ENCODE measurements at regions not wholly inside any gene's neighbourhood (a gene's known extent, or its start where the extent isn't known, plus 50 kb on each side); places are given as distances from the start of the nearest gene placed in this dataset.

DNA sequence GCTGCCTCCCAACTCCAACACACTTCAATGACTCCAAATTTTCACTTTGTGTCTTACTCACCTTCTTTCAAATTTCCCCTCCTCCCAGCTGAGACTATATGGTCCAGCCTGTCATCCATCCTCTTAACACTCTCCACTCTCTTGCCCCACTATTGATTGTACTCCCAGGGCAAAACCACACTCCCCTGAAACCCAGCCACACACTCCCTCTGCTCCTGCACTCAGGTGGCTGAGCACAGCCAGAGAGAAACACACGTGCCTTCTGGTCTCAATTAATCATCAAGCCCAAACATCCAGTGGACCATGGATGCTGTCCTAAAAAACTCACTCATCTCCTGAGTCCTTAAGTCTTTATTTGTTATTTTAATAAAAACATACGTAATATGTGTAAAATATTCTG is 1026.4 kb downstream of the KCNJ18 start:
- TF ChIP-seq TP53 (CRISPR knock-in tag; IDR thresholded peaks at IDR 0.05) (no peak), CHD2 (IDR thresholded peaks at IDR 0.05; ENCODE audit: low read length, partially characterized antibody) (no peak), RNF2 (IDR thresholded peaks at IDR 0.05; ENCODE audit: borderline replicate concordance, low read depth) (no peak), POLR2A (IDR thresholded peaks at IDR 0.05; ENCODE audit: low read length) (no peak), CTCF (IDR thresholded peaks at IDR 0.05) (no peak), CEBPB (IDR thresholded peaks at IDR 0.05) (no peak), RCOR1 (IDR thresholded peaks at IDR 0.05; ENCODE audit: low read depth, low read length) (no peak), FOSB (CRISPR knock-in tag; IDR thresholded peaks at IDR 0.05) (no peak)
